ENCODE measurements at regions not wholly inside any gene's neighbourhood (a gene's known extent, or its start where the extent isn't known, plus 50 kb on each side); places are given as distances from the start of the nearest gene placed in this dataset.

DNA sequence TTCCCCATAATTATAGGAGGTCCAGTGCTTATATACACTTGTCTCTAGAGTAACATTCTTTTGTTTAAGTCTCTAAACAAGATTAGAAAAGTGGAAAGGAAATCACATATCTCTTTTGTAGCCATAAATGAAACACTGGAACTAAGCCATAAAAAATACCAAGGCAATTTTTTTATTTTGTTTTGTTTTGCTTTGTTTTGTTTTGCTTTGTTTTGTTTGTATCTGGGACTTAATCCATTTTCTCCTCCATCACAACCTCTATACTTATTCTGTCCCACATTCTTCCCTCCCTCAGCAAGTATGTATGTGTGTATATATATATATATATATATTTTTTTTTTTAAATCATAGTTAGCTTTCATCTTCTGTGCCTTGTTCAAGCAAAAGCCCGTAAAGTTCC is 436.6 kb upstream of the MPDZ start:
- Histone ChIP-seq H3K4me3 (ENCODE audit: low read depth, low read length) (no peak overlapping the region), H3K27me3 (ENCODE audit: control insufficient read depth, insufficient read depth, low read length) (no peaks in the 10 kb centered on the region), H3K36me3 (ENCODE audit: control insufficient read depth, insufficient read depth, low read length) (no peaks in the 10 kb centered on the region)
- DNase-seq (ENCODE audit: low read depth) = no peak
- TF ChIP-seq, protein P1, sequence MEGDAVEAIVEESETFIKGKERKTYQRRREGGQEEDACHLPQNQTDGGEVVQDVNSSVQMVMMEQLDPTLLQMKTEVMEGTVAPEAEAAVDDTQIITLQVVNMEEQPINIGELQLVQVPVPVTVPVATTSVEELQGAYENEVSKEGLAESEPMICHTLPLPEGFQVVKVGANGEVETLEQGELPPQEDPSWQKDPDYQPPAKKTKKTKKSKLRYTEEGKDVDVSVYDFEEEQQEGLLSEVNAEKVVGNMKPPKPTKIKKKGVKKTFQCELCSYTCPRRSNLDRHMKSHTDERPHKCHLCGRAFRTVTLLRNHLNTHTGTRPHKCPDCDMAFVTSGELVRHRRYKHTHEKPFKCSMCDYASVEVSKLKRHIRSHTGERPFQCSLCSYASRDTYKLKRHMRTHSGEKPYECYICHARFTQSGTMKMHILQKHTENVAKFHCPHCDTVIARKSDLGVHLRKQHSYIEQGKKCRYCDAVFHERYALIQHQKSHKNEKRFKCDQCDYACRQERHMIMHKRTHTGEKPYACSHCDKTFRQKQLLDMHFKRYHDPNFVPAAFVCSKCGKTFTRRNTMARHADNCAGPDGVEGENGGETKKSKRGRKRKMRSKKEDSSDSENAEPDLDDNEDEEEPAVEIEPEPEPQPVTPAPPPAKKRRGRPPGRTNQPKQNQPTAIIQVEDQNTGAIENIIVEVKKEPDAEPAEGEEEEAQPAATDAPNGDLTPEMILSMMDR (IDR thresholded peaks at IDR 0.05; ENCODE audit: insufficient read depth, low read length, poor library complexity, severe bottlenecking) = no peak

DNA sequence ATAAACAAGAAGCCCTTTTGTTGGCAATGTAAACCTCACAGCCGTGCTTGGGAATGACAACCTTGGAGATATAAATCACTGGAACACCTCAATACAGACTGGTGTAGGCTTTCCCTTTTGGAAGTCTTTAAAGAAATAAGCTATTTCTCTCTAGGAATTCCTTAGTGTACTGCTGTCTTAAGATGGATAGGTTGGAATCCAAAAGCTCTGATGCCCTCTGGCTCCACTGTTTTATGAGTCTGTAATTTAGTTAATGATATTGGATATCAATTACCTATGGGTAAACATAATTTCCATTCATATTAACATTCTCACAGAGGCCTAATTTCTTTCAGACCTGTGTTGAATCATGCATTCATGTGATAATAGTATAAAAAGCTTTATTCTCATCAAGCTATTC is 435.9 kb upstream of the MPDZ start:
- TF ChIP-seq, protein P1 (IDR thresholded peaks at IDR 0.05; ENCODE audit: insufficient read depth, low read length, poor library complexity, severe bottlenecking) = no peak
- Histone ChIP-seq H3K4me3 (ENCODE audit: low read depth, low read length) (no peak overlapping the region), H3K27me3 (ENCODE audit: control insufficient read depth, insufficient read depth, low read length) (no peaks in the 10 kb centered on the region)

GRCh38 chr9:13707612-13708576 is 428.4 kb upstream of the MPDZ start:
- Histone ChIP-seq H3K27me3 (ENCODE audit: control insufficient read depth, insufficient read depth, low read length) (no peaks in the 10 kb centered on the region), H3K36me3 (ENCODE audit: control insufficient read depth, insufficient read depth, low read length) (no peaks in the 10 kb centered on the region), H3K4me3 (ENCODE audit: low read depth, low read length) (no peak overlapping the region)
- TF ChIP-seq, protein P1 (IDR thresholded peaks at IDR 0.05; ENCODE audit: insufficient read depth, low read length, poor library complexity, severe bottlenecking) = no peak
- no peak for DNase-seq (ENCODE audit: low read depth)

More for the DNA sequence above, 435.9 kb upstream of the MPDZ start:
- DNase-seq (ENCODE audit: low read depth) = no peak
- no peaks in the 10 kb centered on the region for H3K36me3 ChIP-seq (ENCODE audit: control insufficient read depth, insufficient read depth, low read length)

DNA sequence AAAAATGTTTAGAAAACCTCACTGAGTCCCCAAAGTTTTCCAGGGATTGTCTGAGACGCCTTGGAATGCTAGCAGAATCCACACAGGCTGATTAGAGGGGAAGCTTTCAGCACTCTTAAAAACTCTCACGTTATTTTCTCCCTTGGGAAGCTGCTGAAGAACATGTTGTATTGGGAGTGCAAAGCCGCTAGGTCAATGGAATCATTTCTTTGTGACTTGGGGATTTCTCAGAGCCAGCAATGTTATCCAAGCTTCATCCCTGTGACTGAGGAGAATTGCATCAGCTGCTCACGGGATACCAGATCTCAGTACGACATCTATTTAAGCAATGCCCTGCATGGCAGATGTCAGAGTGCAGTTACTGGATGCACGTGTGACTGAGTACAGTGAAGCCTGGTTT is 426.4 kb upstream of the MPDZ start:
- H3K36me3 ChIP-seq (ENCODE audit: control insufficient read depth, insufficient read depth, low read length) = no peaks in the 10 kb centered on the region
- no peak overlapping the region for H3K4me3 ChIP-seq (ENCODE audit: low read depth, low read length)
- no peak for DNase-seq (ENCODE audit: low read depth)
- TF ChIP-seq, protein P1 (IDR thresholded peaks at IDR 0.05; ENCODE audit: insufficient read depth, low read length, poor library complexity, severe bottlenecking) = no peak
- no peaks in the 10 kb centered on the region for H3K27me3 ChIP-seq (ENCODE audit: control insufficient read depth, insufficient read depth, low read length)

GRCh38 chr9:13705373-13705772 is 425.9 kb upstream of the MPDZ start:
- Histone ChIP-seq H3K36me3 (ENCODE audit: control insufficient read depth, insufficient read depth, low read length) (no peaks in the 10 kb centered on the region), H3K4me3 (ENCODE audit: low read depth, low read length) (no peak overlapping the region), H3K27me3 (ENCODE audit: control insufficient read depth, insufficient read depth, low read length) (no peaks in the 10 kb centered on the region)
- TF ChIP-seq, protein P1 (IDR thresholded peaks at IDR 0.05; ENCODE audit: insufficient read depth, low read length, poor library complexity, severe bottlenecking) = no peak
- DNase-seq (ENCODE audit: low read depth) = no peak

All from kidney epithelial cell (primary cell).